ENCODE measurements at regions not wholly inside any gene's neighbourhood (a gene's known extent, or its start where the extent isn't known, plus 50 kb on each side); places are given as distances from the start of the nearest gene placed in this dataset.

GRCh38 chr5:168041583-168041982 lies 249.9 kb upstream of the WWC1 start:
- no peak for DNase-seq

- DNase-seq = no peak
Observed at GRCh38 chr5:168042284-168043068, 249.0 kb upstream of the WWC1 start.

DNA sequence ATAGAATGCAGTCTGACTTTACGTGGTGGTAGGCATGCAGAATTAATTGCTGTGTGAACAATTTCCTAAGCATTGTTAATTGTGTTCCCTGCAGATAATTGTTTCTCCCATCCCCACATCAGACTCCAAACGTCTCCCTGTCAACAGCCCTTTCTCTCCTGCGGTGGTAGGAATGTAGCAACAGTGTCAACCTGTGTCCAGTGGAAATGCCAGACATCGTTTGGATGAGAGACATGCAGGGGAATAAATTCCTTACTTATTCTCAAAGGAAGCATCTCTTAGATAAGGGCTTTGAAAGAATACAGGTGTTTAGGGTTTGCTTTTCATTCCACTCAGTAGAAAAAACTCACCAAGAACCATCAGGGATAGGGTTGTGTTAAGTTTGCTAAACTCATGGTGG lies 245.3 kb upstream of the WWC1 start:
- DNase-seq = no peak

- peak; percentile 66 to 82 for DNase-seq
Observed at GRCh38 chr5:168047043-168047668, 244.3 kb upstream of the WWC1 start.

- DNase-seq = no peak
Observed at GRCh38 chr5:168047669-168048111, 243.8 kb upstream of the WWC1 start.

DNA sequence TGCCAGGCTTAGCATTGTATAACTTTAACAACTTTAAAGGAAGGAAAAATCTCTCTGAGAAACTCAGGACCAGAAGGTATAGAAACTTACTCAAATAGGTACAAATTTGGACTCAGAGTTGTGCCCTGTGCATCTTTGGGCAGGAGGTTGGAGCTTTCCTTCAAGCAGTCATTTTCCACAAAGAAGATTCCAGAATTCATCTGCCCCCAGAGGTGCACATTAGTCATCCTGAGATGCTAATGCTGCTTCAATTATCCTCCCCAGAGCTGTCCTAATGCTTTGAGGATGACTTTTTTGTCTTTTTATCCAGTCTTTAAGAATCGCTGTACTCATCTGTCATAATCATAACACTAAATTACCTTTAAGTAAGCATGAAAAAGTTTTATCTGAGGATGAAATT lies 243.0 kb upstream of the WWC1 start:
- no peak for DNase-seq

DNA sequence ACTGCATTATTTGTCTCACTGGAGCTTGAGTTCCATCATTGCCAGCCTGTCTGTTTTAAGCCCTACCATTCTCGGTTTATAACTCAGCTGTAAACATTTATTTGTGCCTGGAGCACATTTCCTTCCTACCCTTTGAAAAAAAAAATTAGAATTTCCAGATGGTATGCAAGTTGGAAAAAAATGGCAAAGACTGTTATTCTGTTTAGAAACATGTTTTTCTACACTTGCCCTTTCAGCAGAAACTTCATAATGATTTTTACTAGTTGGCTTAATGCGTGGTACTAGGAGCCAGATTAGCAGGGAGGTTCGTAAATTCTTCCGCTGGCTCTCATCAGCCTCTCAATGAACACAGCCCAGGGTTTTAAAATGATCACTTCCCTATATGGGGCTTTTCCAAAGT lies 238.8 kb upstream of the WWC1 start:
- no peak for DNase-seq

DNA sequence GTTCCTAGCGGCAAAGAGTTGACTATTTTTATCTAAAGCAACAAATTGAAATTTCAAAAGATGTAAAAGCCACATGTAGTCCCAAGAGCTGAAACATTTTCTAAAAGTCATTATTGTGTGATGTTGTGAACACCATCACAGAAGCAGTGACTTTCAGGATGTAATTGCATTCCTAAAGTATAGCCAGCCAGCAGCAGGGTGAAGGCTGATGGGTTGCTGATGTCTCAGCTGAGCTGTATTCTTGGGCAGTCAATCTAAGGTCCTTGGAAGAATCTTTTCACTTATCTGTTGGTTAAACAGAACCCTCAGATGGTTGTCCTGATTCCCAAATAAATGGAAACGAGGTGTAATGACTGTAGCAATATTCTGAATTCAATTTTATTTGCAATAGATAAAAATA lies 237.4 kb upstream of the WWC1 start:
- DNase-seq = no peak

GRCh38 chr5:168055141-168055683 lies 236.2 kb upstream of the WWC1 start:
- no peak for DNase-seq

DNA sequence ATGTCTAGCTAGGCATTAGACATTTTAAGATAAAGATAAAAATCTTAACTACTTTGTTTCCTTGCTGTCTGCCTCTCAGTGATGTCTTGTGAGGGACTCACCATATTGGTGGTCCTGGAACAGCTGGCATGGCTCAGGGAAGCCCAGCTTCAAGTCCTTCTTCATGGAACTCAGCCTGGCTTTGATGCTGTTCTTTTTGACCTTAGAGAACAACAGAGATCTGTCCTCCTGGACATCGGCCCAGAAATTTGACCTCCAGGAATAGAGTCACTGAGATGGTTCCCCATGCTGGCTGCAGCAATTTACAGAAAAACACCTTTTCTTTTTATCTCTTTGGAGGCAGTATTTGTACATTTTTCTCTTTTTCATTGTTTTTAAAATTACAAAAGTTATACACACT lies 235.5 kb upstream of the WWC1 start:
- DNase-seq = no peak

DNA sequence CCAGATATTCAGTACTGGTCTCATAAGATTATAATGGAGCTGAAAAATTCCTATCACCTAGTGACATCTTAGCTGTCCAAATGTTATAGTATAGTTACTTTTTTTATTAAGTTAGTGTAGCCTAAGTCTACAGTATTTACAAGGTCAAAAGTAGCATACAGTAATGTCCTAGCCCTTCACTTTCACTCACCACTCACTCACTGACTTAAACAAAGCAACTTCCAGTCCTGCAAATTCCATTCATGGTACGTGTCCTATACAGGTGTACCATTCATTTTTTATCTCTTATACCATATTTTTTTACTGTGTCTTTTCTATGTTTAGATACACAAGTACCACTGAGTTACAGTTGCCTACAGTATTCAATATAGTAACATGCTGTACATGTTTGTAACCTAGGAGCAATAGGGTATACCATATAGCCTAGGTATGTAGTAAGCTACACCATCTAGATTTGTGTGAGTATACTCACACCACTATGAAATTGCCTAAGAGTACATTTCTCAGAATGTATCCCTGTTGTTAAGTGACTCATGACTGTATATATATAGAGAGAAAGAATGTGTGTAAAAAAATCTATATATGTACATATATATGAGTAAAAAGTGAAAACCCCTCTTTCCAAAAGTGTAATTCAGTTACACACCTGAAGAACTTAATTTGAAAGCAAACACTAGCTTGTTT lies 234.8 kb upstream of the WWC1 start:
- no peak for DNase-seq

DNA sequence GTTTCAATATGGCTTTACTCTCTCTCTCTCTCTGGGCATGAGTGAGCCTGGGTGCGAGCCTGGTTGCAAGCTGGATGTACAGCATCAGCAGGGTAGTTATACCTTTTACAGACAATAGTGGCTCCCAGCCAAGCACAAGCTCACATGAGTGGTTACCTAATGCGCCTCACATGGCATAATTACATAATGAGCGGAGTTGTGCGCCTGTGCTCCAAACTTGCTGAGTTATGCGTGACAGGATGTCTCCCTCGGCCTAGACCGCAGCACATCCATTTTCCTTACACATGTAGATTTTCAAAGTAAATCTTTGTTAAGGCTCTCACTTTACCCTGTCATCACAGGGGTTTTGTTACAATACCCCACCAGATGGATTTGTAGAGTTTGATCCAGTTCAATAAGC lies 233.5 kb upstream of the WWC1 start:
- DNase-seq = peak in 1 of 2 experiments; percentile 16

DNA sequence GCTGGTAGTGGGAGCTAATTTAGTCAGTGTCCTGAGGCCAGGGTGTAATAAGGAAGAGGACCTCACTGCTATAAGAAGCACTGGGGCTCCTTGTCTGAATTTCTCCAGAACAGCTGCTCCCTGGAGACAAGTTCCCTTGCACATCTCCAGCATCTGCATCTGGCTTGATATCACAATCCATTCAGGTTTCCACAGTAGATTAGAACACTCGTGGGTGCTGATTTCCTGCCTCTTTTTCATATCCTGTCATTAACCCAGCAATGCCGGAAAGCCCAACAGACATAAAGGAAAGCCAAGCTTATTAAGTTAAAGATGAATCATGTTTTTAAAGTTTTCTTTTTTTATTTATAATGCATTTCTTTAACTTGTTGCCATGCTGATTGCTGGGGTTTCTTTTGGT lies 232.3 kb upstream of the WWC1 start:
- DNase-seq = no peak

DNA sequence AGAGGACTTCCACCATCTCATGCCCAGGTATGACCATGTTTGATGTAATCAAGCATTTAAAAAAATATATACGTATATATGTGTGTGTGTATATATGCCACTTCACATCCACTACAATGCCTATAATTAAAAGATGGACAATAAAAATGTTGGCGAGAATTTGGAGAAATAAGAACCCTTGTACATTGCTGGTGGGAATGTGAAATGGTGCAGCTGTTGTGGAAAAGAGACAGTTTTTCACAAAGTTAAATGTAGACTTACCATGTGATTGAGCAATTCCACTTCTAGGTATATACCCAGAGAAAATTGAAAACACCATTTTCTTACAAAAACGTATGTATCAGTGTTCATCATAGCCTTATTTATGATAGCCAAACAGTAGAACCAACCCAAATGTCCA lies 229.2 kb upstream of the WWC1 start:
- no peak for DNase-seq

GRCh38 chr5:168064457-168064856 lies 227.0 kb upstream of the WWC1 start:
- DNase-seq = no peak

GRCh38 chr5:168064933-168065622 lies 226.4 kb upstream of the WWC1 start:
- DNase-seq = no peak

- no peak for DNase-seq
Observed at GRCh38 chr5:168066536-168067208, 224.8 kb upstream of the WWC1 start.

DNA sequence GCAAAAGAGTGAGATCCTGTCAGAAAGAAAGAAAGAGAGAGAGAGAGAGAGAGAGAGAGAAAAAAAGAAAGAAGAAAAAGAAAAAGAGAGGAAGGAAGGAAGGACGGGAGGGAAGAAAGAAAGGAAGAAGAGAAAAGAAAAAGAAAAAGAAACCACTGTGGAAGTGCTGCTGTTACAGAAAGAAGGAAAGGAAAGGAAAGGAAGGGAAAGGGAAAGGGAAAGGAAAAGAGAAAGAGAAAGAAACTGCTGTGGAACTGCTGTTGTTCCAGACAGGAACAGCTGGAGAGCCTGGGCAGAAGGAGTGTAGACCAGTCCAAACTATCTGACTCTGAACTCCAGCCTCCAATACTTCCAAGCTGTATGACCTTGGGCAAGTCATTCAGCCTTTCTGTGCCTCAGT lies 220.7 kb upstream of the WWC1 start:
- no peak for DNase-seq

- peak in 1 of 2 experiments; percentile 25 for DNase-seq
Observed at GRCh38 chr5:168072665-168073064, 218.8 kb upstream of the WWC1 start.

- peak in 1 of 2 experiments; percentile 31 for DNase-seq
Observed at GRCh38 chr5:168073311-168073710, 218.1 kb upstream of the WWC1 start.

- no peak for DNase-seq
Observed at GRCh38 chr5:168073991-168074800, 217.2 kb upstream of the WWC1 start.

DNA sequence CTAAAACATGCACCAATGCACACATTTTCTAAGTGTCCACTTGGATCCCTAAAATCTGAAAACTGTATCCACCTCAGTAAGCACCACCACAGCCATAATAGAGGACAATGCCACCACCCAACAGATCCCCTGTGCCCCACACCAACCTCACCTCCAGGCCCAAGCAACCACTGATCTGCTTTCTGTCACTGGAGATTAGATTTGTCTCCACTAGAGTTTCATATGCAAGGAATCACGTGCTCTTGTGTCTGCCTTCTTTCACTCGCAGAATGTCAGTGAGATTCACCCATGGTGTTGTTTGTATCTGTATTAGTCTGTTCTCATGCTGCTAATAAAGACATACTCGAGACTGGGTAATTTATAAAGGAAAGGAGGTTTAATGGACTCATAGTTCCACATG lies 216.1 kb upstream of the WWC1 start:
- no peak for DNase-seq

Data from NCI-H2081 (cell line).